WTC11 (cell line): ENCODE measurements at regions not wholly inside any gene's neighbourhood (a gene's known extent, or its start where the extent isn't known, plus 50 kb on each side); places are given as distances from the start of the nearest gene placed in this dataset.

ENCODE experiments used
- ATF1 ChIP-seq: sonication (generic); formaldehyde crosslinking; IDR thresholded peaks from 2 replicates; pipeline ENCODE4 v1.8.1; 2023; ENCODE audit warnings: mild to moderate bottlenecking, moderate library complexity, missing genetic modification reagents
- CREB1 ChIP-seq: sonication (generic); formaldehyde crosslinking; IDR thresholded peaks from 2 replicates; pipeline ENCODE4 v1.8.0; 2023; ENCODE audit warnings: mild to moderate bottlenecking, missing genetic modification reagents
- CREM ChIP-seq: sonication (generic); formaldehyde crosslinking; IDR thresholded peaks from 2 replicates; pipeline ENCODE4 v1.8.1; 2022; ENCODE audit warnings: mild to moderate bottlenecking, missing genetic modification reagents, moderate library complexity
- ELF4 ChIP-seq: sonication (generic); formaldehyde crosslinking; IDR thresholded peaks from 2 replicates; pipeline ENCODE4 v1.8.1; 2022; ENCODE audit warnings: low read depth, mild to moderate bottlenecking, moderate library complexity, missing genetic modification reagents
- ESRRA ChIP-seq: sonication (generic); formaldehyde crosslinking; IDR thresholded peaks from 2 replicates; pipeline ENCODE4 v1.8.1; 2022; ENCODE audit warnings: mild to moderate bottlenecking, missing genetic modification reagents, borderline replicate concordance
- GABPB1 ChIP-seq: sonication (generic); formaldehyde crosslinking; IDR thresholded peaks from 2 replicates; pipeline ENCODE4 v1.8.1; 2023; ENCODE audit warnings: mild to moderate bottlenecking, missing genetic modification reagents
- GRHL2 ChIP-seq: fragments of 250-450 bp; sonication (Bioruptor Pico); IDR thresholded peaks from 2 replicates; pipeline ENCODE4 v1.8.0; 2022; ENCODE audit warnings: mild to moderate bottlenecking, moderate library complexity; ENCODE audit not compliant: insufficient replicate concordance, severe bottlenecking
- JUN ChIP-seq: sonication (generic); formaldehyde crosslinking; IDR thresholded peaks from 2 replicates; pipeline ENCODE4 v1.8.0; 2023; ENCODE audit warnings: mild to moderate bottlenecking, missing genetic modification reagents
- MXD4 ChIP-seq: fragments of 250-450 bp; sonication (Bioruptor Pico); IDR thresholded peaks from 2 replicates; pipeline ENCODE4 v1.8.0; 2021; ENCODE audit warnings: mild to moderate bottlenecking, moderate library complexity, borderline replicate concordance
- NR1H2 ChIP-seq: sonication (generic); formaldehyde crosslinking; IDR thresholded peaks from 2 replicates; pipeline ENCODE4 v1.9.0; 2021; ENCODE audit warnings: mild to moderate bottlenecking, moderate library complexity, missing genetic modification reagents
- NR3C1 ChIP-seq: sonication (generic); formaldehyde crosslinking; conservative IDR thresholded peaks from 2 replicates; pipeline ENCODE4 v1.8.1; 2023; ENCODE audit warnings: low read depth, mild to moderate bottlenecking, missing genetic modification reagents
- PRRX2 ChIP-seq: fragments of 250-450 bp; sonication (Bioruptor Pico); IDR thresholded peaks from 2 replicates; pipeline ENCODE4 v1.8.0; 2021; ENCODE audit warnings: mild to moderate bottlenecking
- SMAD4 ChIP-seq: sonication (generic); formaldehyde crosslinking; IDR thresholded peaks from 2 replicates; pipeline ENCODE4 v1.8.0; 2022; ENCODE audit warnings: mild to moderate bottlenecking, missing genetic modification reagents
- SOX15 ChIP-seq: fragments of 250-450 bp; sonication (Bioruptor Pico); IDR thresholded peaks from 2 replicates; pipeline ENCODE4 v1.9.0; 2021; ENCODE audit warnings: mild to moderate bottlenecking
- TEAD4 ChIP-seq: sonication (generic); formaldehyde crosslinking; IDR thresholded peaks from 2 replicates; pipeline ENCODE4 v1.8.0; 2022; ENCODE audit warnings: mild to moderate bottlenecking, missing genetic modification reagents
- TP53 ChIP-seq: sonication (generic); formaldehyde crosslinking; IDR thresholded peaks from 2 replicates; pipeline ENCODE4 v1.8.1; 2023; ENCODE audit warnings: mild to moderate bottlenecking, missing genetic modification reagents
- ZNF121 ChIP-seq: sonication (generic); formaldehyde crosslinking; IDR thresholded peaks from 2 replicates; pipeline ENCODE4 v1.8.0; 2023; ENCODE audit warnings: missing genetic modification reagents
- ZNF138 ChIP-seq: sonication (generic); formaldehyde crosslinking; conservative IDR thresholded peaks from 2 replicates; pipeline ENCODE4 v1.8.1; 2022; ENCODE audit warnings: mild to moderate bottlenecking, moderate library complexity, missing genetic modification reagents
- ZNF232 ChIP-seq: sonication (generic); formaldehyde crosslinking; IDR thresholded peaks from 2 replicates; pipeline ENCODE4 v1.8.0; 2022; ENCODE audit warnings: mild to moderate bottlenecking, missing genetic modification reagents
- ZNF317 ChIP-seq: sonication (generic); formaldehyde crosslinking; IDR thresholded peaks from 2 replicates; pipeline ENCODE4 v1.8.1; 2023; ENCODE audit warnings: low read depth, mild to moderate bottlenecking, moderate library complexity, missing genetic modification reagents, borderline replicate concordance
- ZNF416 ChIP-seq: fragments of 250-450 bp; sonication (Bioruptor Pico); IDR thresholded peaks from 2 replicates; pipeline ENCODE4 v1.9.0; 2021; ENCODE audit warnings: mild to moderate bottlenecking, inconsistent platforms
- ZNF423 ChIP-seq: fragments of 250-450 bp; sonication (Bioruptor Pico); IDR thresholded peaks from 2 replicates; pipeline ENCODE4 v2.1.2; 2022; ENCODE audit warnings: mild to moderate bottlenecking, moderate library complexity
- TF ChIP-seq, protein P1 (sequence below): fragments of 250-450 bp; sonication (Bioruptor Pico); conservative IDR thresholded peaks from 2 replicates; pipeline ENCODE4 v1.9.0; 2021; ENCODE audit warnings: mild to moderate bottlenecking
- TF ChIP-seq, protein P2 (sequence below): sonication (generic); formaldehyde crosslinking; conservative IDR thresholded peaks from 2 replicates; pipeline ENCODE4 v1.8.1; 2023; ENCODE audit warnings: mild to moderate bottlenecking, low read depth, missing genetic modification reagents, moderate library complexity
- TF ChIP-seq, protein P3 (sequence below): sonication (generic); formaldehyde crosslinking; IDR thresholded peaks from 2 replicates; pipeline ENCODE4 v1.8.1; 2022; ENCODE audit warnings: mild to moderate bottlenecking, missing genetic modification reagents, moderate library complexity, borderline replicate concordance
- TF ChIP-seq, protein P4 (sequence below): sonication (generic); formaldehyde crosslinking; IDR thresholded peaks from 2 replicates; pipeline ENCODE4 v1.8.1; 2023; ENCODE audit warnings: mild to moderate bottlenecking, missing genetic modification reagents, moderate library complexity
- TF ChIP-seq, protein P5 (sequence below): sonication (generic); formaldehyde crosslinking; IDR thresholded peaks from 2 replicates; pipeline ENCODE4 v1.8.1; 2023; ENCODE audit warnings: mild to moderate bottlenecking, missing genetic modification reagents
- TF ChIP-seq, protein P6 (sequence below): sonication (generic); formaldehyde crosslinking; IDR thresholded peaks from 2 replicates; pipeline ENCODE4 v1.8.1; 2022; ENCODE audit warnings: low read depth, mild to moderate bottlenecking, moderate library complexity, missing genetic modification reagents, borderline replicate concordance
- TF ChIP-seq, protein P7 (sequence below): fragments of 250-450 bp; sonication (Bioruptor Pico); IDR thresholded peaks from 2 replicates; pipeline ENCODE4 v1.9.0; 2021; ENCODE audit warnings: moderate library complexity, mild to moderate bottlenecking, inconsistent platforms, borderline replicate concordance

DNA sequence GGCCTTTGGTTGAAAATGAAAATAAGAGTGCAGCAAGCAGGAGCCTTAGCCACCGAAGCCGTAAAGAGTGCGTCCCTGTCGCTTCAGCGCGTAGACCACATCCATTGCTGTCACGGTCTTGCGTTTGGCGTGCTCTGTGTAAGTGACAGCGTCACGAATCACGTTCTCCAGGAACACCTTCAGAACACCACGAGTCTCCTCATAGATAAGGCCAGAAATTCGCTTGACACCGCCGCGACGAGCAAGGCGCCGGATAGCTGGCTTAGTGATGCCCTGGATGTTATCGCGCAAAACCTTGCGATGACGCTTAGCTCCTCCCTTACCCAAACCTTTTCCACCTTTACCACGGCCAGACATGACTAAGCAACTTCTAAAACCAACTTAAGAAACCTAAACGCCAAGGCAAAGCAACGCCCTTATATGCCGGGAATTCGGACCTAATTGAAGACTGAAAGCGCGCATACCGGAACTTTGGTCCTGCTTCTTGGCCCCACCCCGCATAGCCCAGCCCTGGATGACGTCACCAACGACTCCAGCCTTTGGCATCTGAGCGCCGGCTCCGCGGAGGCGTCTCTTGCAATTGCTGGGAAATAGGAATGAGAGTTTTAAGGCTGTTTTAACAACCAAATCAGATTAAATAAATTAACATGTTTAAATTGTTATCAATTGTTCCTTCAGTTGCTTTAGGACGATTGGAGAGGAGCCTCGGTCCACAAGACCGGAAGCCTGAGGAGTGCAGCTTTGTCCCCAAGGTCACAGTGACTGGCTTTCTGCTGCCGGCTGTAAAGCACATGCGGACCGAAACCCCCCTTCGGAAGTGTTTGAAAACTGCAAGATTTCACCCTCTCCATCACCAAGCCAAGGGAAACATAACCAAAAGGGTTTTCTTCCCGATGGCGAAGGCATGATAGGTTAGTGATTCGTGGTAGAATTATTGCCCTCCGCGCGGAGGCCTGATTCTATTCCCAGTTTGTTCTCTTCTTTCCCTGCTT lies 79.6 kb upstream of the BTN3A2 start (continued):
- TF ChIP-seq, protein P1, sequence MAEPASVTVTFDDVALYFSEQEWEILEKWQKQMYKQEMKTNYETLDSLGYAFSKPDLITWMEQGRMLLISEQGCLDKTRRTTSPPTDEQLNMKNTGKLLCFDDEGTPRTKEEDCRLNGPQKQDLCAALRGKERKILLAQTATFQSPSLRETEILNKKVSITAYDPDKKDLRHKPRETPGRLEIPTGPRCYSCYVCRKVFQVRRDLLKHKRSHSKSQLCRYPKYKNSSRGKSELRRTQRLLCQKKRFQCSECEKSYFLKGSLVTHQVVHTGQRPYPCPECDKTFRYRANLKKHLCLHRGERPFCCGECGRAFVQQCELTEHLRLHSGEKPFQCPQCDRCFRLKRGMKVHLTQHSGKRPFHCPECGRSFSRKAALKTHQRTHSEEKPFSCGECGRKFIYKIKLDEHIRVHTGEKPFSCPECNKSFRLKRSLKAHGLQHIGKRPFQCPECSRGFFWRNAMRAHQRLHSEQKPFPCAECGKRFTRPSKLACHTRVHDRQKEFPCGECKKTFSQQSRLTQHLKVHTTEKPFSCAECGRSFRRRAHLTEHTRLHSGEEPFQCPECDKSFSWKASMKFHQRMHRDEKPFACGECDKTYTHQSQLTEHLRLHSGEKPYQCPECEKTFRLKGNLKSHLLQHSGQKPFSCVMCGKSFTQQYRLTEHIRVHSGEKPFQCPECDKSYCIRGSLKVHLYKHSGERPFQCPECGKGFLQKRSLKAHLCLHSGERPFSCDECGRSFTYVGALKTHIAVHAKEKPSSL (CRISPR knock-in tag) = peak; percentile 99
- TF ChIP-seq ZNF138 (CRISPR knock-in tag) = no peak
- TF ChIP-seq ATF1 = no peak
- peak; percentile 84; the same call in 1 of the 2 replicates for TF ChIP-seq JUN
- TF ChIP-seq GABPB1 = peak; percentile 66
- TF ChIP-seq, protein P2, sequence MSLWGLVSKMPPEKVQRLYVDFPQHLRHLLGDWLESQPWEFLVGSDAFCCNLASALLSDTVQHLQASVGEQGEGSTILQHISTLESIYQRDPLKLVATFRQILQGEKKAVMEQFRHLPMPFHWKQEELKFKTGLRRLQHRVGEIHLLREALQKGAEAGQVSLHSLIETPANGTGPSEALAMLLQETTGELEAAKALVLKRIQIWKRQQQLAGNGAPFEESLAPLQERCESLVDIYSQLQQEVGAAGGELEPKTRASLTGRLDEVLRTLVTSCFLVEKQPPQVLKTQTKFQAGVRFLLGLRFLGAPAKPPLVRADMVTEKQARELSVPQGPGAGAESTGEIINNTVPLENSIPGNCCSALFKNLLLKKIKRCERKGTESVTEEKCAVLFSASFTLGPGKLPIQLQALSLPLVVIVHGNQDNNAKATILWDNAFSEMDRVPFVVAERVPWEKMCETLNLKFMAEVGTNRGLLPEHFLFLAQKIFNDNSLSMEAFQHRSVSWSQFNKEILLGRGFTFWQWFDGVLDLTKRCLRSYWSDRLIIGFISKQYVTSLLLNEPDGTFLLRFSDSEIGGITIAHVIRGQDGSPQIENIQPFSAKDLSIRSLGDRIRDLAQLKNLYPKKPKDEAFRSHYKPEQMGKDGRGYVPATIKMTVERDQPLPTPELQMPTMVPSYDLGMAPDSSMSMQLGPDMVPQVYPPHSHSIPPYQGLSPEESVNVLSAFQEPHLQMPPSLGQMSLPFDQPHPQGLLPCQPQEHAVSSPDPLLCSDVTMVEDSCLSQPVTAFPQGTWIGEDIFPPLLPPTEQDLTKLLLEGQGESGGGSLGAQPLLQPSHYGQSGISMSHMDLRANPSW (CRISPR knock-in tag) = no peak
- TF ChIP-seq PRRX2 (CRISPR knock-in tag) = peak; percentile 99
- peak; percentile 90 for TF ChIP-seq TEAD4 (CRISPR knock-in tag)
- no peak for TF ChIP-seq SOX15 (CRISPR knock-in tag)
- no peak for TF ChIP-seq ZNF317 (CRISPR knock-in tag)
- peak; percentile 99 for TF ChIP-seq ZNF416 (CRISPR knock-in tag)
- TF ChIP-seq, protein P3, sequence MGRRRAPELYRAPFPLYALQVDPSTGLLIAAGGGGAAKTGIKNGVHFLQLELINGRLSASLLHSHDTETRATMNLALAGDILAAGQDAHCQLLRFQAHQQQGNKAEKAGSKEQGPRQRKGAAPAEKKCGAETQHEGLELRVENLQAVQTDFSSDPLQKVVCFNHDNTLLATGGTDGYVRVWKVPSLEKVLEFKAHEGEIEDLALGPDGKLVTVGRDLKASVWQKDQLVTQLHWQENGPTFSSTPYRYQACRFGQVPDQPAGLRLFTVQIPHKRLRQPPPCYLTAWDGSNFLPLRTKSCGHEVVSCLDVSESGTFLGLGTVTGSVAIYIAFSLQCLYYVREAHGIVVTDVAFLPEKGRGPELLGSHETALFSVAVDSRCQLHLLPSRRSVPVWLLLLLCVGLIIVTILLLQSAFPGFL = 0 out of 2 replicates have a peak, but pooled peaks have one; percentile 53
- TF ChIP-seq, protein P4, sequence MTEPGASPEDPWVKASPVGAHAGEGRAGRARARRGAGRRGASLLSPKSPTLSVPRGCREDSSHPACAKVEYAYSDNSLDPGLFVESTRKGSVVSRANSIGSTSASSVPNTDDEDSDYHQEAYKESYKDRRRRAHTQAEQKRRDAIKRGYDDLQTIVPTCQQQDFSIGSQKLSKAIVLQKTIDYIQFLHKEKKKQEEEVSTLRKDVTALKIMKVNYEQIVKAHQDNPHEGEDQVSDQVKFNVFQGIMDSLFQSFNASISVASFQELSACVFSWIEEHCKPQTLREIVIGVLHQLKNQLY (CRISPR knock-in tag) = no peak; the same call in 1 of the 2 replicates
- TF ChIP-seq MXD4 (CRISPR knock-in tag) = no peak
- TF ChIP-seq ZNF232 = peak; percentile 41; the same call in 1 of the 2 replicates
- peak; percentile 75; the same call in 1 of the 2 replicates for TF ChIP-seq SMAD4 (CRISPR knock-in tag)
- TF ChIP-seq NR1H2 (CRISPR knock-in tag) = no peak
- TF ChIP-seq TP53 (CRISPR knock-in tag) = no peak
- TF ChIP-seq GRHL2 (CRISPR knock-in tag) = no peak
- TF ChIP-seq, protein P5, sequence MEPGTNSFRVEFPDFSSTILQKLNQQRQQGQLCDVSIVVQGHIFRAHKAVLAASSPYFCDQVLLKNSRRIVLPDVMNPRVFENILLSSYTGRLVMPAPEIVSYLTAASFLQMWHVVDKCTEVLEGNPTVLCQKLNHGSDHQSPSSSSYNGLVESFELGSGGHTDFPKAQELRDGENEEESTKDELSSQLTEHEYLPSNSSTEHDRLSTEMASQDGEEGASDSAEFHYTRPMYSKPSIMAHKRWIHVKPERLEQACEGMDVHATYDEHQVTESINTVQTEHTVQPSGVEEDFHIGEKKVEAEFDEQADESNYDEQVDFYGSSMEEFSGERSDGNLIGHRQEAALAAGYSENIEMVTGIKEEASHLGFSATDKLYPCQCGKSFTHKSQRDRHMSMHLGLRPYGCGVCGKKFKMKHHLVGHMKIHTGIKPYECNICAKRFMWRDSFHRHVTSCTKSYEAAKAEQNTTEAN (CRISPR knock-in tag) = peak; percentile 91; the same call in 1 of the 2 replicates
- TF ChIP-seq, protein P6, sequence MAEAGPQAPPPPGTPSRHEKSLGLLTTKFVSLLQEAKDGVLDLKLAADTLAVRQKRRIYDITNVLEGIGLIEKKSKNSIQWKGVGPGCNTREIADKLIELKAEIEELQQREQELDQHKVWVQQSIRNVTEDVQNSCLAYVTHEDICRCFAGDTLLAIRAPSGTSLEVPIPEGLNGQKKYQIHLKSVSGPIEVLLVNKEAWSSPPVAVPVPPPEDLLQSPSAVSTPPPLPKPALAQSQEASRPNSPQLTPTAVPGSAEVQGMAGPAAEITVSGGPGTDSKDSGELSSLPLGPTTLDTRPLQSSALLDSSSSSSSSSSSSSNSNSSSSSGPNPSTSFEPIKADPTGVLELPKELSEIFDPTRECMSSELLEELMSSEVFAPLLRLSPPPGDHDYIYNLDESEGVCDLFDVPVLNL = no peak
- no peak for TF ChIP-seq ZNF121 (CRISPR knock-in tag)
- peak; percentile 88 for TF ChIP-seq CREM (CRISPR knock-in tag)
- no peak for TF ChIP-seq ELF4
- TF ChIP-seq, protein P7, sequence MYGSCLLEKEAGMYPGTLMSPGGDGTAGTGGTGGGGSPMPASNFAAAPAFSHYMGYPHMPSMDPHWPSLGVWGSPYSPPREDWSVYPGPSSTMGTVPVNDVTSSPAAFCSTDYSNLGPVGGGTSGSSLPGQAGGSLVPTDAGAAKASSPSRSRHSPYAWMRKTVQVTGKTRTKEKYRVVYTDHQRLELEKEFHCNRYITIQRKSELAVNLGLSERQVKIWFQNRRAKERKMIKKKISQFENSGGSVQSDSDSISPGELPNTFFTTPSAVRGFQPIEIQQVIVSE (CRISPR knock-in tag) = peak; percentile 81; the same call in 1 of the 2 replicates
- TF ChIP-seq NR3C1 (CRISPR knock-in tag) = no peak
- peak; percentile 85; the same call in 1 of the 2 replicates for TF ChIP-seq CREB1 (CRISPR knock-in tag)
- TF ChIP-seq ZNF423 = no peak
- TF ChIP-seq ESRRA = no peak
